ENCODE measurements at regions not wholly inside any gene's neighbourhood (a gene's known extent, or its start where the extent isn't known, plus 50 kb on each side); places are given as distances from the start of the nearest gene placed in this dataset.
"Not testable (repeated sequence)": the region's sequence is repeated elsewhere in the genome, so short reads cannot be mapped to it uniquely, and the experiment has no call there.

- DNase-seq (ENCODE audit: low read depth, low spot score), result no peak
- H3K36me3 ChIP-seq (ENCODE audit: insufficient read depth, low read length), result no peaks in the 10 kb centered on the region
- no peak for TF ChIP-seq POLR2AphosphoS5 (IDR thresholded peaks at IDR 0.05; ENCODE audit: borderline replicate concordance, low read depth, low read length)
- no peak for TF ChIP-seq EZH2 (IDR thresholded peaks at IDR 0.05)
- TF ChIP-seq FOXP2 (optimal IDR thresholded peaks at IDR 0.05; ENCODE audit: control extremely low read depth, extremely low read length, insufficient read depth), result no peak
Measured at GRCh38 chrX:25726539-25726938, 411.6 kb upstream of the MAGEB18 start.

GRCh38 chrX:25733148-25733547 lies 405.0 kb upstream of the MAGEB18 start:
- TF ChIP-seq POLR2AphosphoS5 (IDR thresholded peaks at IDR 0.05; ENCODE audit: borderline replicate concordance, low read depth, low read length) (no peak), FOXP2 (optimal IDR thresholded peaks at IDR 0.05; ENCODE audit: control extremely low read depth, extremely low read length, insufficient read depth) (no peak), EZH2 (IDR thresholded peaks at IDR 0.05) (no peak)

More at GRCh38 chrX:25726539-25726938, 411.6 kb upstream of the MAGEB18 start:
- no peak overlapping the region for H3K4me3 ChIP-seq
- H3K9me3 ChIP-seq (ENCODE audit: low read depth, low read length), result no peaks in the 10 kb centered on the region
- H3K27ac ChIP-seq, result no peak overlapping the region
- no peak overlapping the region for H3K9ac ChIP-seq (ENCODE audit: insufficient read length)

GRCh38 chrX:25737540-25737939 lies 400.6 kb upstream of the MAGEB18 start:
- DNase-seq (ENCODE audit: low read depth, low spot score), result no peak
- no peak overlapping the region for H3K4me3 ChIP-seq
- H3K36me3 ChIP-seq (ENCODE audit: insufficient read depth, low read length), result no peaks in the 10 kb centered on the region
- no peaks in the 10 kb centered on the region for H3K9me3 ChIP-seq (ENCODE audit: low read depth, low read length)
- no peak overlapping the region for H3K9ac ChIP-seq (ENCODE audit: insufficient read length)
- H3K27ac ChIP-seq, result no peak overlapping the region
- no peak for TF ChIP-seq EZH2 (IDR thresholded peaks at IDR 0.05)

More at GRCh38 chrX:25733148-25733547, 405.0 kb upstream of the MAGEB18 start:
- DNase-seq (ENCODE audit: low read depth, low spot score), result no peak
- H3K4me3 ChIP-seq, result no peak overlapping the region
- H3K9me3 ChIP-seq (ENCODE audit: low read depth, low read length), result no peaks in the 10 kb centered on the region
- H3K27ac ChIP-seq, result no peak overlapping the region
- no peaks in the 10 kb centered on the region for H3K36me3 ChIP-seq (ENCODE audit: insufficient read depth, low read length)
- no peak overlapping the region for H3K9ac ChIP-seq (ENCODE audit: insufficient read length)

- Histone ChIP-seq H3K27ac (no peak overlapping the region), H3K4me3 (no peak overlapping the region), H3K9ac (ENCODE audit: insufficient read length) (no peak overlapping the region), H3K9me3 (ENCODE audit: low read depth, low read length) (no peaks in the 10 kb centered on the region), H3K36me3 (ENCODE audit: insufficient read depth, low read length) (no peaks in the 10 kb centered on the region)
- DNase-seq (ENCODE audit: low read depth, low spot score), result no peak
- TF ChIP-seq FOXP2 (optimal IDR thresholded peaks at IDR 0.05; ENCODE audit: control extremely low read depth, extremely low read length, insufficient read depth) (no peak), EZH2 (IDR thresholded peaks at IDR 0.05) (no peak), POLR2AphosphoS5 (IDR thresholded peaks at IDR 0.05; ENCODE audit: borderline replicate concordance, low read depth, low read length) (no peak)
Measured at GRCh38 chrX:25742334-25742733, 395.8 kb upstream of the MAGEB18 start.

- H3K9me3 ChIP-seq (ENCODE audit: low read depth, low read length), result no peaks in the 10 kb centered on the region
- no peaks in the 10 kb centered on the region for H3K36me3 ChIP-seq (ENCODE audit: insufficient read depth, low read length)
- H3K4me3 ChIP-seq, result no peak overlapping the region
- TF ChIP-seq POLR2AphosphoS5 (IDR thresholded peaks at IDR 0.05; ENCODE audit: borderline replicate concordance, low read depth, low read length) (no peak), FOXP2 (optimal IDR thresholded peaks at IDR 0.05; ENCODE audit: control extremely low read depth, extremely low read length, insufficient read depth) (no peak), EZH2 (IDR thresholded peaks at IDR 0.05) (no peak)
- no peak overlapping the region for H3K9ac ChIP-seq (ENCODE audit: insufficient read length)
- H3K27ac ChIP-seq, result no peak overlapping the region
- DNase-seq (ENCODE audit: low read depth, low spot score), result no peak
Measured at GRCh38 chrX:25754399-25754798, 383.7 kb upstream of the MAGEB18 start.

GRCh38 chrX:25755194-25755593 lies 382.9 kb upstream of the MAGEB18 start:
- no peak overlapping the region for H3K4me3 ChIP-seq
- no peaks in the 10 kb centered on the region for H3K9me3 ChIP-seq (ENCODE audit: low read depth, low read length)
- no peak overlapping the region for H3K9ac ChIP-seq (ENCODE audit: insufficient read length)
- TF ChIP-seq EZH2 (IDR thresholded peaks at IDR 0.05), result no peak
- no peak for TF ChIP-seq POLR2AphosphoS5 (IDR thresholded peaks at IDR 0.05; ENCODE audit: borderline replicate concordance, low read depth, low read length)
- TF ChIP-seq FOXP2 (optimal IDR thresholded peaks at IDR 0.05; ENCODE audit: control extremely low read depth, extremely low read length, insufficient read depth), result no peak
- no peaks in the 10 kb centered on the region for H3K36me3 ChIP-seq (ENCODE audit: insufficient read depth, low read length)
- no peak for DNase-seq (ENCODE audit: low read depth, low spot score)
- no peak overlapping the region for H3K27ac ChIP-seq

- H3K9ac ChIP-seq (ENCODE audit: insufficient read length), result no peak overlapping the region
- TF ChIP-seq POLR2AphosphoS5 (IDR thresholded peaks at IDR 0.05; ENCODE audit: borderline replicate concordance, low read depth, low read length), result no peak
- TF ChIP-seq FOXP2 (optimal IDR thresholded peaks at IDR 0.05; ENCODE audit: control extremely low read depth, extremely low read length, insufficient read depth), result no peak
- no peak for TF ChIP-seq EZH2 (IDR thresholded peaks at IDR 0.05)
- no peak for DNase-seq (ENCODE audit: low read depth, low spot score)
- no peak overlapping the region for H3K27ac ChIP-seq
- H3K4me3 ChIP-seq, result no peak overlapping the region
- no peaks in the 10 kb centered on the region for H3K9me3 ChIP-seq (ENCODE audit: low read depth, low read length)
- H3K36me3 ChIP-seq (ENCODE audit: insufficient read depth, low read length), result no peaks in the 10 kb centered on the region
Measured at GRCh38 chrX:25762656-25763055, 375.5 kb upstream of the MAGEB18 start.

GRCh38 chrX:25771853-25772252 lies 366.3 kb upstream of the MAGEB18 start:
- H3K27ac ChIP-seq; H3K36me3 ChIP-seq (ENCODE audit: insufficient read depth, low read length); DNase-seq (ENCODE audit: low read depth, low spot score); H3K4me3 ChIP-seq; H3K9ac ChIP-seq (ENCODE audit: insufficient read length); H3K9me3 ChIP-seq (ENCODE audit: low read depth, low read length): not testable (repeated sequence)

- not testable (repeated sequence) for H3K9me3 ChIP-seq (ENCODE audit: low read depth, low read length); DNase-seq (ENCODE audit: low read depth, low spot score); H3K36me3 ChIP-seq (ENCODE audit: insufficient read depth, low read length); H3K4me3 ChIP-seq; H3K9ac ChIP-seq (ENCODE audit: insufficient read length); H3K27ac ChIP-seq
Measured at GRCh38 chrX:25797796-25798195, 340.3 kb upstream of the MAGEB18 start.
